Thoracic aorta (tissue), 2 donors: ENCODE measurements at regions not wholly inside any gene's neighbourhood (a gene's known extent, or its start where the extent isn't known, plus 50 kb on each side); places are given as distances from the start of the nearest gene placed in this dataset.
A peak's percentile ranks its signal among the peaks of the same experiment; 100 is the strongest.

ENCODE experiments used
- ATAC-seq: fragments of 150-250 bp; one replicate; pipeline ENCODE4 v1.8.0; 2017; ENCODE audit warnings: low read depth; ENCODE audit not compliant: insufficient number of reproducible peaks, low FRiP score
- DNase-seq: peaks from one replicate; pipeline ENCODE4 v3.0.0-alpha.2; 2020; ENCODE audit warnings: low spot score
- H3K27ac ChIP-seq, 2 donors: fragments of 200-600 bp; sonication (generic); 1 replicate in 1 of 2; 2 replicates in 1 of 2; pipeline ENCODE4 v1.5.1; 2016; ENCODE audit warnings: mild to moderate bottlenecking in 2 of 2, moderate library complexity in 2 of 2
- H3K27me3 ChIP-seq: fragments of 200-600 bp; sonication (generic); replicated peaks from 2 replicates; pipeline ENCODE4 v1.6.0; 2016; ENCODE audit warnings: mild to moderate bottlenecking; ENCODE audit not compliant: insufficient read depth
- H3K36me3 ChIP-seq: fragments of 200-600 bp; sonication (generic); one replicate; pipeline ENCODE4 v1.5.1; 2016
- H3K4me1 ChIP-seq, 2 donors: fragments of 200-600 bp; sonication (generic); 1 replicate in 1 of 2; 2 replicates in 1 of 2; pipeline versions ENCODE4 v1.5.1 to v1.6.0; 2016; ENCODE audit warnings: low read depth in 2 of 2, mild to moderate bottlenecking in 1 of 2; ENCODE audit not compliant: control insufficient read depth in 1 of 2
- H3K4me3 ChIP-seq: fragments of 200-600 bp; sonication (generic); 2 replicates; pipeline ENCODE4 v1.5.1; 2016; ENCODE audit warnings: mild to moderate bottlenecking
- H3K9me3 ChIP-seq: fragments of 200-600 bp; sonication (generic); 2 replicates; pipeline ENCODE4 v1.5.1; 2016
- TF ChIP-seq, protein P1 (sequence below): fragments of 200-600 bp; sonication (generic); IDR thresholded peaks from one replicate; pipeline ENCODE4 v1.5.1; 2019; ENCODE audit warnings: antibody characterized with exemption

DNA sequence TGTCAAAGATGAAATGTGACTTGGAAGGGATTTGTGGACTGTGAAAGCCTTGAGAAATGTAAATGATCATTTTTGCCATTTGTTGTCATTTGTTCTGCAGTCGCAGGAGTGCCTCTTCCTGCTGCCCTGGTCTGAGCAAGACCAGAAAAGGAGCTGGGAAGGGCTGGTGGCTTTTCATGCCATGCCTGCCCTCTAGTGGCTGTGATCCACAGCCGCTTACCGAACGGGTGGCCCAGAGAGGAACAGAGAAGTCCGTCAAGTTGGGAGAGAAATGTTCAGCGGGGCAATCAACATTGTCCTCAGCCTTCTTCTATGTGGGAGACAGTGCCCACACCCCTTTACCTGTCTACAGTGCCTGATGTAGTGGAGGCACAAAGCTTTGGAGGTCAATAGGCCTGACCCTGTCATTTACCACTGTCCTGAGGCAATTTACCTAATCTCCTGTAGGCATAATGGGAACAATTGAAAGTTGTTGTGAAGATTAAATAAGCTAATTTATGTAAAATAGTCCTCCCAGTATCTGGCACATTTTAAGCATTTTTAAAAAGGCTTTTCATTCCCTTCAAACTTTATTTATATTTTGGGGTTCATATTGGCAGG lies 224.5 kb downstream of the B3GLCT start:
- Histone ChIP-seq H3K27ac (no peak overlapping the region), H3K4me1 (no peaks in the 10 kb centered on the region), H3K36me3 (no peaks in the 10 kb centered on the region), H3K4me3 (no peak overlapping the region), H3K9me3 (no peaks in the 10 kb centered on the region), H3K27me3 (no peaks in the 10 kb centered on the region)
- DNase-seq (peak; percentile 16), ATAC-seq (peak; percentile 58)
- TF ChIP-seq, protein P1, sequence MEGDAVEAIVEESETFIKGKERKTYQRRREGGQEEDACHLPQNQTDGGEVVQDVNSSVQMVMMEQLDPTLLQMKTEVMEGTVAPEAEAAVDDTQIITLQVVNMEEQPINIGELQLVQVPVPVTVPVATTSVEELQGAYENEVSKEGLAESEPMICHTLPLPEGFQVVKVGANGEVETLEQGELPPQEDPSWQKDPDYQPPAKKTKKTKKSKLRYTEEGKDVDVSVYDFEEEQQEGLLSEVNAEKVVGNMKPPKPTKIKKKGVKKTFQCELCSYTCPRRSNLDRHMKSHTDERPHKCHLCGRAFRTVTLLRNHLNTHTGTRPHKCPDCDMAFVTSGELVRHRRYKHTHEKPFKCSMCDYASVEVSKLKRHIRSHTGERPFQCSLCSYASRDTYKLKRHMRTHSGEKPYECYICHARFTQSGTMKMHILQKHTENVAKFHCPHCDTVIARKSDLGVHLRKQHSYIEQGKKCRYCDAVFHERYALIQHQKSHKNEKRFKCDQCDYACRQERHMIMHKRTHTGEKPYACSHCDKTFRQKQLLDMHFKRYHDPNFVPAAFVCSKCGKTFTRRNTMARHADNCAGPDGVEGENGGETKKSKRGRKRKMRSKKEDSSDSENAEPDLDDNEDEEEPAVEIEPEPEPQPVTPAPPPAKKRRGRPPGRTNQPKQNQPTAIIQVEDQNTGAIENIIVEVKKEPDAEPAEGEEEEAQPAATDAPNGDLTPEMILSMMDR = peak; percentile 61

- no peaks in the 10 kb centered on the region for H3K9me3 ChIP-seq
- H3K27me3 ChIP-seq = no peaks in the 10 kb centered on the region
- H3K27ac ChIP-seq = no peak overlapping the region
- TF ChIP-seq, protein P1 = no peak
- H3K36me3 ChIP-seq = no peaks in the 10 kb centered on the region
- no peak for ATAC-seq
- no peaks in the 10 kb centered on the region for H3K4me1 ChIP-seq
- H3K4me3 ChIP-seq = no peak overlapping the region
- no peak for DNase-seq
Measured at GRCh38 chr13:31426395-31426794, 226.6 kb downstream of the B3GLCT start.

- no peaks in the 10 kb centered on the region for H3K27me3 ChIP-seq
- H3K9me3 ChIP-seq = no peaks in the 10 kb centered on the region
- ATAC-seq (no peak), DNase-seq (no peak)
- no peaks in the 10 kb centered on the region for H3K4me1 ChIP-seq
- H3K36me3 ChIP-seq = no peaks in the 10 kb centered on the region
- no peak overlapping the region for H3K27ac ChIP-seq
- H3K4me3 ChIP-seq = no peak overlapping the region
- TF ChIP-seq, protein P1 = no peak
Measured at GRCh38 chr13:31427151-31428100, 227.7 kb downstream of the B3GLCT start.

GRCh38 chr13:31431722-31432137 lies 232.0 kb downstream of the B3GLCT start:
- ATAC-seq (no peak), DNase-seq (no peak)
- H3K27ac ChIP-seq = no peak overlapping the region
- no peaks in the 10 kb centered on the region for H3K4me1 ChIP-seq
- H3K27me3 ChIP-seq = no peaks in the 10 kb centered on the region
- H3K4me3 ChIP-seq = no peak overlapping the region
- H3K9me3 ChIP-seq = no peaks in the 10 kb centered on the region
- TF ChIP-seq, protein P1 = peak; percentile 86
- H3K36me3 ChIP-seq = no peaks in the 10 kb centered on the region

- no peak overlapping the region for H3K4me3 ChIP-seq
- no peaks in the 10 kb centered on the region for H3K27me3 ChIP-seq
- ATAC-seq (no peak), DNase-seq (no peak)
- no peaks in the 10 kb centered on the region for H3K9me3 ChIP-seq
- TF ChIP-seq, protein P1 = no peak
- H3K36me3 ChIP-seq = no peaks in the 10 kb centered on the region
- H3K4me1 ChIP-seq = no peaks in the 10 kb centered on the region
- no peak overlapping the region for H3K27ac ChIP-seq
Measured at GRCh38 chr13:31433207-31433606, 233.4 kb downstream of the B3GLCT start.
